ENCODE measurements at regions not wholly inside any gene's neighbourhood (a gene's known extent, or its start where the extent isn't known, plus 50 kb on each side); places are given as distances from the start of the nearest gene placed in this dataset.

GRCh38 chr10:36187380-36188079, 545.4 kb upstream of the FZD8 start:
- Histone ChIP-seq H3K27ac (no peak overlapping the region), H3K4me3 (no peak overlapping the region), H3K4me1 (peaks cover 0 to 8% of the 10 kb centered on the region in 2 donors), H3K36me3 (no peaks in the 10 kb centered on the region), H3K27me3 (no peaks in the 10 kb centered on the region), H3K9me3 (peaks cover 3 to 19% of the 10 kb centered on the region in 2 donors)
- no peak for TF ChIP-seq POLR2AphosphoS5 (IDR thresholded peaks at IDR 0.05)
- TF ChIP-seq CTCF (IDR thresholded peaks at IDR 0.05) = no peak
- no peak for TF ChIP-seq POLR2A (IDR thresholded peaks at IDR 0.05)
- intact Hi-C loops (cut with DNase I; ENCODE audit: low total_unique reads) = no loop called here
- DNase-seq (ENCODE audit: low spot score in 2 of 2) = no peak

- Histone ChIP-seq H3K27me3 (no peaks in the 10 kb centered on the region), H3K9me3 (peaks cover 0 to under 1% of the 10 kb centered on the region in 2 donors), H3K4me3 (no peak overlapping the region), H3K36me3 (no peaks in the 10 kb centered on the region), H3K27ac (no peak overlapping the region), H3K4me1 (peaks cover 0 to 9% of the 10 kb centered on the region in 2 donors)
- DNase-seq (ENCODE audit: low spot score in 2 of 2) = no peak
- intact Hi-C loops (cut with DNase I; ENCODE audit: low total_unique reads) = no loop called here
- TF ChIP-seq POLR2A (IDR thresholded peaks at IDR 0.05) = no peak
- no peak for TF ChIP-seq POLR2AphosphoS5 (IDR thresholded peaks at IDR 0.05)
- TF ChIP-seq CTCF (IDR thresholded peaks at IDR 0.05) = no peak
Observed at GRCh38 chr10:36185097-36185496, 543.0 kb upstream of the FZD8 start.

- no peak for DNase-seq (ENCODE audit: low spot score in 2 of 2)
- Histone ChIP-seq H3K9me3 (peaks cover 0 to 7% of the 10 kb centered on the region in 2 donors), H3K27me3 (no peaks in the 10 kb centered on the region), H3K27ac (peak overlapping the region in 1 of 2 donors; percentile 12), H3K4me1 (peaks cover 0 to 9% of the 10 kb centered on the region in 2 donors), H3K4me3 (no peak overlapping the region), H3K36me3 (no peaks in the 10 kb centered on the region)
- TF ChIP-seq POLR2A (IDR thresholded peaks at IDR 0.05) (no peak), POLR2AphosphoS5 (IDR thresholded peaks at IDR 0.05) (no peak), CTCF (IDR thresholded peaks at IDR 0.05) (no peak)
- intact Hi-C loops (cut with DNase I; ENCODE audit: low total_unique reads) = no loop called here
Observed at GRCh38 chr10:36183726-36184125, 541.6 kb upstream of the FZD8 start.

- H3K36me3 ChIP-seq = no peaks in the 10 kb centered on the region
- peak overlapping the region; percentile 58 to 59 for H3K27ac ChIP-seq
- peaks cover 0 to 9% of the 10 kb centered on the region in 2 donors for H3K4me1 ChIP-seq
- intact Hi-C loops (cut with DNase I; ENCODE audit: low total_unique reads) = no loop called here
- H3K27me3 ChIP-seq = no peaks in the 10 kb centered on the region
- H3K4me3 ChIP-seq = no peak overlapping the region
- no peak for DNase-seq (ENCODE audit: low spot score in 2 of 2)
- TF ChIP-seq CTCF (IDR thresholded peaks at IDR 0.05) (no peak), POLR2AphosphoS5 (IDR thresholded peaks at IDR 0.05) (no peak), POLR2A (IDR thresholded peaks at IDR 0.05) (no peak)
- peaks cover 0 to 7% of the 10 kb centered on the region in 2 donors for H3K9me3 ChIP-seq
Observed at GRCh38 chr10:36183056-36183455, 541.0 kb upstream of the FZD8 start.

GRCh38 chr10:36182606-36183005, 540.5 kb upstream of the FZD8 start:
- Histone ChIP-seq H3K36me3 (no peaks in the 10 kb centered on the region), H3K27me3 (no peaks in the 10 kb centered on the region), H3K4me1 (peaks cover 0 to 9% of the 10 kb centered on the region in 2 donors), H3K9me3 (peaks cover 0 to 7% of the 10 kb centered on the region in 2 donors), H3K4me3 (no peak overlapping the region), H3K27ac (peak overlapping the region; percentile 58 to 59)
- DNase-seq (ENCODE audit: low spot score in 2 of 2) = no peak
- intact Hi-C loops (cut with DNase I; ENCODE audit: low total_unique reads) = no loop called here
- TF ChIP-seq POLR2A (IDR thresholded peaks at IDR 0.05) = no peak
- TF ChIP-seq POLR2AphosphoS5 (IDR thresholded peaks at IDR 0.05) = no peak
- TF ChIP-seq CTCF (IDR thresholded peaks at IDR 0.05) = no peak
